Nephron progenitor cell (in vitro differentiated cells): ENCODE measurements at regions not wholly inside any gene's neighbourhood (a gene's known extent, or its start where the extent isn't known, plus 50 kb on each side); places are given as distances from the start of the nearest gene placed in this dataset.

ENCODE experiments used
- DNase-seq: peaks from one replicate; pipeline ENCODE4 v3.0.0; 2021
- H3K27ac Mint-ChIP-seq: 2 replicates; pipeline ENCODE4 v1.8.0; 2021; ENCODE audit warnings: mild to moderate bottlenecking, moderate library complexity, mixed read lengths
- H3K27me3 Mint-ChIP-seq: 2 replicates; pipeline ENCODE4 v1.8.0; 2021; ENCODE audit warnings: mild to moderate bottlenecking, low read depth, mixed read lengths; ENCODE audit not compliant: poor library complexity
- H3K36me3 Mint-ChIP-seq: 2 replicates; pipeline ENCODE4 v1.8.0; 2021; ENCODE audit warnings: low read depth, mixed read lengths
- H3K4me1 Mint-ChIP-seq: 2 replicates; pipeline ENCODE4 v1.8.0; 2021; ENCODE audit warnings: mixed read lengths
- H3K4me3 Mint-ChIP-seq: 2 replicates; pipeline ENCODE4 v1.8.0; 2021; ENCODE audit warnings: mild to moderate bottlenecking, moderate library complexity, mixed read lengths
- H3K9me3 Mint-ChIP-seq: 2 replicates; pipeline ENCODE4 v1.8.0; 2021; ENCODE audit warnings: mild to moderate bottlenecking, moderate library complexity, mixed read lengths
- CTCF ChIP-seq: fragments of 200-600 bp; sonication (generic); IDR thresholded peaks from 2 replicates; pipeline ENCODE4 v1.5.0; 2021; ENCODE audit warnings: antibody characterized with exemption

DNA sequence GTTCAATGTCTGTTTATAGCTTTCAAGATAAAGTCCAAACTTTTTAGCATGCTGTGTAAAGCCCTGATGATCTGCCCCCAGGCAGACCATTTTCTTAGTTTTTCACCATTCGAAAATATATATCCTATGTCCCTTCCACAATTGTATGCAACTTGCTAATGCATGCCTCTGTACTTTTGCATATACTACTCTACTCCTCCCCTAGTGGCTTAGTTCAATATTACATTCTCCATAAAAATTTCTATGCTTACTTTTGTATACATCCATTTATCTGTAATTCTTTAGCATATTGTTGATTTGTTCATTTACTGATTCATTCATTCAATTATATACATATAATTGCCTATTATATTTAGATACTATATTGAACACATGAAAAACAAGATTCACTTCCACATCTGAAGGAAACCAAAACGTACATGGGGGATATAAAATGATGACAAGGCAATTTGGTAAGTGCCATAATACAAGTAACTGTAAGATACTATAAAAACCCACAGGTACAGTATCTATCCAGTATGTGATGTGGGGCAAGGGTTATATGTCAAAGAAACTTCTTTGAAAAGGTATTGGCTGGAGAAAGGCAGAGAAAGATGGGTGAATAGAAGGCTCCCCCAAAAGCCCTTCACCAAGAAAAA lies 902.5 kb downstream of the FAM133A start:
- no peak for DNase-seq
- Mint-ChIP-seq H3K27ac (no peak overlapping the region), H3K4me1 (no peaks in the 10 kb centered on the region)

DNA sequence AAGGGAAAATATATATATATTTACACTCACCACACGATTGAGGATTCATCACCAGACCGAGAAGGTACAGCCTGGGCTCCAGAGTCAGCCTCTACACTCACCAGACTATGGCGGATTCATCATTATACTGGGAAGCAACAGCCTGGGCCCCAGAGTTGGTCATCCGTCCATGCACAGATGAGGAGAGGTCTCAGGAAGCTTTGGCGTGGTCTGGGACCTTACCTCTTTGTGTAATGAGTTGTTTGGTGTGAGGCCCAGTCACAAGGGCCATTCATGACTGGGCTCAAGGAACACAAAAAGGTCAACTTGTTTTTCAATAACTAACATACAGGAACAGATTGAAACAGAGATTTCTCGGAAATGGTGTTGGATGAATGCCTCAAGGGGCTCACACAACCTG lies 926.1 kb downstream of the FAM133A start:
- Mint-ChIP-seq H3K9me3 (no peaks in the 10 kb centered on the region), H3K27me3 (peaks cover 3% of the 10 kb centered on the region), H3K4me1 (no peaks in the 10 kb centered on the region), H3K4me3 (no peak overlapping the region), H3K36me3 (no peaks in the 10 kb centered on the region), H3K27ac (no peak overlapping the region)
- DNase-seq = no peak
- TF ChIP-seq CTCF = no peak

More for the DNA sequence above, 902.5 kb downstream of the FAM133A start:
- no peak overlapping the region for H3K4me3 Mint-ChIP-seq
- H3K27me3 Mint-ChIP-seq = peaks cover 4% of the 10 kb centered on the region
- no peaks in the 10 kb centered on the region for H3K36me3 Mint-ChIP-seq
- no peaks in the 10 kb centered on the region for H3K9me3 Mint-ChIP-seq
- peak; percentile 52 for TF ChIP-seq CTCF

DNA sequence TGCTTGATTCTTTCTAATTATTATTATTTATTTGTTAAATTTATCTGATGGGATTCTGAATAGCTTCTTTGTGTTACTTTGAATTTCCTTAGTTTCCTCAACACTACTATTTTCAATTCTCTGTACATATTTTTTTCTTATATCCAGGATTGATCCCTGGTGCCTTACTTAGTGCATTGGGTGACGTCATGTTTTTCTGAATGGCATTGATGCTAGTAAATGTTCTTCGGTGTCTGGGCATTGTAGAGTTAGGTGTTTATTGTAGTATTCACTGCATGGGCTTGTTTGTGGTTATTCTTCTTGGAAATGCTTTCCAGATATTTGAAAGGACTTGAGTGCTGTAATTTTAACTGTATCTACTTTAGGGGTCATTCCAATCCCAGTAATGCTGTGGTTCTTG lies 938.1 kb downstream of the FAM133A start:
- Mint-ChIP-seq H3K4me3 (no peak overlapping the region), H3K36me3 (no peaks in the 10 kb centered on the region), H3K4me1 (no peaks in the 10 kb centered on the region), H3K27ac (no peak overlapping the region), H3K27me3 (no peaks in the 10 kb centered on the region), H3K9me3 (peaks cover 4% of the 10 kb centered on the region)
- no peak for DNase-seq
- no peak for TF ChIP-seq CTCF

DNA sequence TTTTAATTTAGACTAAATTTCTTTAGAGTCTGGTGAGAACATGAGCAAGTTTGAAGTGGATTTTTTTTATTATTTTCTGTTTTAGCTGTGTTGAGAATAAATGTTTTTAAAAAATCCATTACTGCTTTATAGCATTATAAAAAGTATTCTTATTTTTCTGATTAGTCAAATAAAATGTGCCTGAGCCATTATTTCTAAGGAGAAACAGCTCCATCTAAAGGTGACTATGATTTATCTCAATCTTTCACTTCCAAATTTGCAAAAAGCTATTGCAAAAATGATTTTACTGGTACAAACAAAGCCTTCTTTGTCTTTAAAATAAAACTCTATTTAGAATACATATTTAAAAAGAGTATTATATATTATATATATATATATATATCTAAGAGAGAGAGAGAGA lies 959.2 kb downstream of the FAM133A start:
- no peak overlapping the region for H3K27ac Mint-ChIP-seq
- peaks cover 43% of the 10 kb centered on the region for H3K9me3 Mint-ChIP-seq
- no peak for DNase-seq
- H3K4me3 Mint-ChIP-seq = no peak overlapping the region
- no peaks in the 10 kb centered on the region for H3K27me3 Mint-ChIP-seq
- no peaks in the 10 kb centered on the region for H3K4me1 Mint-ChIP-seq
- H3K36me3 Mint-ChIP-seq = peaks cover 7% of the 10 kb centered on the region
- no peak for TF ChIP-seq CTCF

- no peak for DNase-seq
- no peaks in the 10 kb centered on the region for H3K27me3 Mint-ChIP-seq
- TF ChIP-seq CTCF = no peak
- peaks cover 7% of the 10 kb centered on the region for H3K36me3 Mint-ChIP-seq
- H3K9me3 Mint-ChIP-seq = peaks cover 50% of the 10 kb centered on the region
- no peak overlapping the region for H3K27ac Mint-ChIP-seq
- no peaks in the 10 kb centered on the region for H3K4me1 Mint-ChIP-seq
- H3K4me3 Mint-ChIP-seq = no peak overlapping the region
These were observed 961.0 kb downstream of the FAM133A start for GRCh38 chrX:94635003-94635402.

DNA sequence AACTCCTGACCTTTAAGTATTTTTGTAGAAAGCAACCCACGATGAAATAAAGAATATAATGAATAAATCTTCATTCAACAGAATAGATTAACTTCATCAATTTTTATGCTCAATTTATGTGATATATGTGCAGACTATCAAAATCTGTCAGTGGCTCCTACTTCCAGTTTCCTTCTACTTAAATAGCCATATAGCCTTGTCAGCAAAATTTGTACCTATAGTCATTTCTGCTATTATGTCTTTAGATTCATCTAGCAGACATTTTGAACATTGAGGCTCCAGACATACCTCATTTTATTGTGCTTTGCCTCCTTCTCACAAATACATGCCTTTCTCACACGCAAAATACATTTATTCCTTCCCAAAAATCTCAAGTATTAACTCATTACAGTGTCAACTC lies 971.7 kb downstream of the FAM133A start:
- Mint-ChIP-seq H3K27ac (no peak overlapping the region), H3K36me3 (no peaks in the 10 kb centered on the region), H3K4me1 (no peaks in the 10 kb centered on the region), H3K9me3 (no peaks in the 10 kb centered on the region), H3K4me3 (no peak overlapping the region), H3K27me3 (no peaks in the 10 kb centered on the region)
- TF ChIP-seq CTCF = no peak
- no peak for DNase-seq
